Left ventricle myocardium inferior (tissue), 1 donor: ENCODE measurements at regions not wholly inside any gene's neighbourhood (a gene's known extent, or its start where the extent isn't known, plus 50 kb on each side); places are given as distances from the start of the nearest gene placed in this dataset.
"Not testable (repeated sequence)": the region's sequence is repeated elsewhere in the genome, so short reads cannot be mapped to it uniquely, and the experiment has no call there.

Experiments used
- DNase-seq: peaks from one replicate; pipeline ENCODE4 v3.0.0-alpha.2; 2020
- H3K27ac ChIP-seq: fragments of 200-600 bp; replicated peaks from 2 replicates; pipeline ENCODE4 v1.8.0; 2021
- H3K27me3 ChIP-seq: fragments of 200-600 bp; 2 replicates; pipeline ENCODE4 v1.8.0; 2021; ENCODE audit warnings: low read depth
- H3K36me3 ChIP-seq: fragments of 200-600 bp; 2 replicates; pipeline ENCODE4 v1.8.0; 2021
- H3K4me1 ChIP-seq: fragments of 200-600 bp; 2 replicates; pipeline ENCODE4 v1.8.0; 2021
- H3K4me3 ChIP-seq: fragments of 200-600 bp; 2 replicates; pipeline ENCODE4 v1.8.0; 2021; ENCODE audit warnings: mild to moderate bottlenecking, moderate library complexity
- H3K9me3 ChIP-seq: fragments of 200-600 bp; replicated peaks from 2 replicates; pipeline ENCODE4 v1.8.0; 2021
- CTCF ChIP-seq: fragments of 200-600 bp; IDR thresholded peaks from 2 replicates; pipeline ENCODE4 v1.8.0; 2021; ENCODE audit warnings: antibody characterized with exemption, mild to moderate bottlenecking, borderline replicate concordance
- intact Hi-C: fragments of 100-400 bp; cut with micrococcal nuclease; formaldehyde crosslinking; loops from one replicate; pipeline ENCODE4 v1.11.0; 2022
- donor health status: DM: no; HTN: yes; CAD: no; lungs with severe emphysema.

DNA sequence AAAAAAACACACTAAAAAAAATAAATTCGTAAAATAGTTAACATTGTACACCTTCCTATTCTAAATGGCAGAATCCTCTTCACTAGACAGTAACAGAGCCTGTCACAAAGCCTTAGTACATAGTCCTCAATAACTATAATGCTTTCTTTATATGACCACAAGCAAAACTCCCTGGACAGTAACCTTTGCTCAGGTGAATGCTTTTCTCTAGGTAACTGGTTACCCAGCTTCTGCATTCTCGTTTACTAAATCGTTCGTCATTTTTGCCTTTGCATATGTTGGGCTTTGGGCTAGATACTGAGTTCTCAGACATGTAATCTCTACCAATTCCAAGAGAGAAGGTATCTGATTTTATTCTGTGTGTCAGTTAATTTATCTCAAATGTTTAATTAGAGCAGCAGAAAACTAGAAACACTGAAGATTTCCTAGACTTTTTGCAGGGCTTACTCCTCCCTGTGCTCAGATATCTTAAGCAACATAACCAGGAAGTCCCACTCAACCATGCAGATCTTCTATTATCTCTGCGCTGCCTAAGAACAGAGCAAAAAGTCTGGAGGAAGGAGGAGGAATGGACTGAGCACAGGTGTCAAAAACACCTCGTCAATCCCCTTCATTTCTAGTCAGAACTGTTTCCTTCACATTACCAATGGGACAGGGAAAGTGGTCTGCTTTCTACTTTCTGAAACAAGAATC lies 247.7 kb downstream of the SOCS6 start:
- Histone ChIP-seq H3K4me1 (no peaks in the 10 kb centered on the region), H3K27me3 (no peaks in the 10 kb centered on the region), H3K36me3 (no peaks in the 10 kb centered on the region), H3K9me3 (peaks cover 12% of the 10 kb centered on the region), H3K27ac (no peak overlapping the region), H3K4me3 (no peak overlapping the region)
- no peak for TF ChIP-seq CTCF
- no peak for DNase-seq
- intact Hi-C loops, result no loop called here

DNA sequence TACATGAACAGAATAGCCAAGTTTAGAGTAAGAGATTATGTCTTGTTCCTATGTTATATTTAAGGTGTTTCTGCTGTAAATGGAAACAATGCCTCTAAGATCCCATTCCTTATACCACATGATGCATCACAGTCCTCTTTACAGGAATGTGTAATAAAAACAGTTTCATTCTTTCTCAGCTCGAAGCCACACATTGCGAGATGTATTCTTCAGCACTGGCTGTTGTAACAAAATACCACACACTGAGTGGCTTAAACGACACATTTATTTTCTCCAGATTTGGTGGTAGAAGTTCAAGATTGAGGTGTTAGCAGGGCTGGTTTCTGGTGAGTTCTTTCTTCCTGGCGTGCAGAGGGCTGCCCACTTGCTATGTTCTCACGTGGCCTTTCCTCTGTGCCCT lies 246.2 kb downstream of the SOCS6 start:
- no peak for TF ChIP-seq CTCF
- no peak for DNase-seq
- no peaks in the 10 kb centered on the region for H3K36me3 ChIP-seq
- H3K4me3 ChIP-seq, result no peak overlapping the region
- peaks cover 7% of the 10 kb centered on the region for H3K9me3 ChIP-seq
- intact Hi-C loops, result no loop called here
- H3K27me3 ChIP-seq, result no peaks in the 10 kb centered on the region
- no peaks in the 10 kb centered on the region for H3K4me1 ChIP-seq
- H3K27ac ChIP-seq, result no peak overlapping the region

- H3K9me3 ChIP-seq, DNase-seq, H3K4me3 ChIP-seq, H3K27me3 ChIP-seq, intact Hi-C loops, H3K4me1 ChIP-seq, H3K36me3 ChIP-seq, H3K27ac ChIP-seq: not testable (repeated sequence)
These were observed 236.5 kb downstream of the SOCS6 start for GRCh38 chr18:70525322-70525721.

DNA sequence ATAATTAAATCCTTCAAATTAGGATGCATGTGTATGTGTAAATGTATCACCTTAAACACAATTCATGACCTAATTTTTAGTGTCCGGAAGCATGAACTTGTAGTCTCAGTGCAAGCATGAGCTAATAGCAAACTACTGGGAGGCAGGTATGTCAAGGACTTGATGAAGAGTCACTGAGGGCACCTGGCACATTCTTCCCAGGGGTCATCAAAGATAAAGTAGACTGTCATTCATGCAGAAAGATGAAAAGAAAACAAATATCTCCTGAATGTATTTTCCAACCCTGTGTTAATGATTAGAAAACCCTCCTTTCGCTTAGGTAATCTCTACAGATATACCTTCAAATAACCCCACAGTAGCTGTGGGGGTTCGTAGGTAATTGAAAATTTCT lies 234.9 kb downstream of the SOCS6 start:
- H3K27me3 ChIP-seq, result no peaks in the 10 kb centered on the region
- no peaks in the 10 kb centered on the region for H3K36me3 ChIP-seq
- no peaks in the 10 kb centered on the region for H3K4me1 ChIP-seq
- no peak overlapping the region for H3K27ac ChIP-seq
- no peak overlapping the region for H3K4me3 ChIP-seq
- TF ChIP-seq CTCF, result no peak
- no peaks in the 10 kb centered on the region for H3K9me3 ChIP-seq
- DNase-seq, result no peak
- intact Hi-C loops, result no loop called here

- H3K27me3 ChIP-seq, result no peaks in the 10 kb centered on the region
These were observed 234.4 kb downstream of the SOCS6 start for GRCh38 chr18:70523035-70523791.

More at GRCh38 chr18:70523035-70523791, 234.4 kb downstream of the SOCS6 start:
- DNase-seq, result no peak
- Histone ChIP-seq H3K27ac (no peak overlapping the region), H3K4me1 (no peaks in the 10 kb centered on the region), H3K36me3 (no peaks in the 10 kb centered on the region), H3K4me3 (no peak overlapping the region), H3K9me3 (no peaks in the 10 kb centered on the region)
- TF ChIP-seq CTCF, result no peak
- intact Hi-C loops, result no loop called here
